HG03196 (cell line): ENCODE measurements at regions not wholly inside any gene's neighbourhood (a gene's known extent, or its start where the extent isn't known, plus 50 kb on each side); places are given as distances from the start of the nearest gene placed in this dataset.
"Not testable (repeated sequence)": the region's sequence is repeated elsewhere in the genome, so short reads cannot be mapped to it uniquely, and the experiment has no call there.

Experiments
- ATAC-seq: cut with Tn5 transposase; IDR thresholded peaks from one replicate; pipeline ENCODE4 v1.9.1; 2021; ENCODE audit not compliant: unreplicated experiment

- no peak for ATAC-seq
Observed at GRCh38 chr13:82292334-82292733, 1589.9 kb downstream of the SLITRK1 start.

DNA sequence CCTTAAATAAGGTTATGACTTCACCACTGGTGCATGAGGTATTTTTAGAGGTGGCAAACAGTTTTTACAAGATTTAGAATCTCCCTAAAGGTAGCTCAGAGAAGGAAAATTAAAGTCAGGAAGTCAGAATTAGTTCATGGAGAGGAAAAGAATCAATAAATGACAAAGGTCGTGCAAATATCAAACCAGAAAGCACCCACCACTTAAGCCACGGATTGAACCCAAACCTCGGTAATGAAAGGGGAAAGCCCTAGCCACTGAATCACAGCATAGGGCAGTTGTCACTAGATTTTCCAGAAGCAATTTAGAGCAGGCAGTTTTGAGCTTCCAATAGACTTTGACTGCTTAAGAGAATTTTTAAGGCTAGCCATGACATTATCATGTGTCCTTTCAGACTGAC is 1590.4 kb downstream of the SLITRK1 start:
- ATAC-seq = no peak

- no peak for ATAC-seq
Observed at GRCh38 chr13:82275644-82276043, 1606.6 kb downstream of the SLITRK1 start.

DNA sequence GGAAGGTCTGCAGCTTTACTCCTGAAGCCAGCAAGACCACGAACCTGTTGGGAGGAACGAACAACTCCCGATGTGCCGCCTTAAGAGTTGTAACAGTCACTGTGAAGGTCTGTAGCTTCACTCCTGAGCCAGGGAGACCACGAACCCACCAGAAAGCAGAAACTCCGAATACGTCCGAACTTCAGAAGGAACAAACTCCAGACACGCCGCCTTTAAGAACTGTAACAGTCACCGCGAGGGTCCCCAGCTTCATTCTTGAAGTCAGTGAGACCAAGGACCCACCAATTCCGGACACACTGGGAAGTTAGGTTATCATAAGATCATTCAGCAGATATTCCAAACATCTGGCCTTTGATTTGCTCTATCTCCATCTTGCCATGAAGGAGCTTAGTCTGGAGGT is 1623.0 kb downstream of the SLITRK1 start:
- ATAC-seq = no peak

DNA sequence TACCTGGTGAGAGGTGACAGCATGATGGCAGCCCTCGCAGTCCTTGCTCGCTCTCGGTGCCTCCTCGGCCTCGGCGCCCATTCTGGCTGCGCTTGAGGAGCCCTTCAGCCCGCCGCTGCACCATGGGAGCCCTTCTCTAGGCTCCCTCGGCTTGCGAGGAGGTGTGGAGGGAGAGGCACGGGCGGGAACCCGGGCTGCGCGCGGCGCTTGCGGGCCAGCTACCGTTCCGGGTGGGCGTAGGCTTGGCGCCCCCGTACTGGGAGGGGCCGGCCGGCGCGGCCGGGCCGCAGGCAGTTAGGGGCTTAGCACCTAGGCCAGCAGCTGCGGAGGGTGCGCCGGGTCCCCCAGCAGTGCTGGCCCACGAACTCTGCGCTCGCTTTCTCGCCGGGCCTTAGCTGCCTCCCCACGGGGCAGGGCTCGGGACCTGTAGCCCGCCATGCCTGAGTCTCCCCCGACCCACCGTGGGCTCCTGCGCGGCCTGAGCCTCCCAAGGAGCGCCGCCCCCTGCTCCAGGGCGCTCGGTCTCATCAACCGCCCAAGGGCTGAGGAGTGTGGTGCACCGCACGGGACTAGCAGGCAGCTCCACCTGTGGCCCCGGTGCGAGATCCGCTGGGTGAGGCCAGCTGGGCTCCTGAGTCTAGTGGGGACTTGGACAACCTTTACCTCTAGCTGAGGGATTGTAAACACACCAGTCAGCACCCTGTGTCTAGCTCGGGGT is 1624.3 kb downstream of the SLITRK1 start:
- ATAC-seq = no peak

GRCh38 chr13:82248762-82249161 is 1633.5 kb downstream of the SLITRK1 start:
- ATAC-seq = no peak

DNA sequence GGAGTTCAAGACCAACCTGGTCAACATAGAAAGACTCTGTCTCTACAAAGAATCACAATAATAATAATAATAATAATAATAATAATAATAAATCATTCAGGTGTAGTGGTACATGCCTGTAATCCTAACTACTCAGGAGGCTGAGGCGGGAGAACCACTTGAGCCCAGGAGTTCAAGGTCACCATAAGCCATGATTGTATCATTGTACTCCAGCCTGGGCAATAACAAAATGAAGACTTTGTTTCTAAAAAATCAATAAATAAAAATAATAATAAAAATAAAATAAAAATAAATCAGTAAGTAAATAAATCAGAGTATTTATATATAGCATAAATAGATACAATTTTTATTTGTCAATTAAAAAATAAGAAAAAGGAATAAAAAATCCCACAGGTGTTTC is 1636.4 kb downstream of the SLITRK1 start:
- ATAC-seq = no peak

GRCh38 chr13:82224806-82225205 is 1657.5 kb downstream of the SLITRK1 start:
- no peak for ATAC-seq

DNA sequence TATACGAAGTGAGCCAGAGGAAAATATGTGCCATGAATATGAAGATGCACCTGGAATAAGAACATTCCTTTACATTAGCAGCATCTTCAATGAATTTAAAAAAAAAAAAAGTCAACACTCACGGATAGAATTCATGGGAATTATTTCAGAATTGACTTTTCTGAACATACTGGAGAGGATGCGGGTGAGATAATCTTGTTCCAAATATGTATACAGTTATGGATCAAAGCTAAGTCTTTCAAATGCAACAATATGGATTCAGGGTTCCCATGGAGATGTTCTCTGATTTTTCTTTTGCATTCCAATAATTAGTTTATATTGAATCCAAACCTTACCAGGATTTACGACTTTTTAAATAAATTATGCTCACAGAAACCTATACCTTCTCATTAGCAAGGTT is 1660.7 kb downstream of the SLITRK1 start:
- no peak for ATAC-seq

DNA sequence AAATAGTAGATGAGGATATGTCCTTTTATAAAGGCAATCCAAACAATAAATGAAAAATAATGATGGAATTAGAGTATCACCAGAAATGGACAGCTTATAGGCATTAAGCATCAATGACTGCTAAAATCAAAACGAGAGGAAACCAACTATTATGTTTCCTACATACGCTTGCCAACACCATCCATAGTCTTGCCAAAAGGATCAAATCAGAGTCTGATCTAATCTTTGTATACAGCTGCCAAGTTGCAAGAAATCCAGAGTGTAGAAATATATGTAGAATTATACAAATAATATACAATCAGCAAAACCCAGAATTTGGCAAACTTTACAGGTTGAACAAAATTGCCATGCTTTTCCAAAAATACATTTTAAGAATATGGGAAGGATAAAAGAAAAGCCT is 1661.6 kb downstream of the SLITRK1 start:
- ATAC-seq = no peak

- ATAC-seq = no peak
Observed at GRCh38 chr13:82216165-82216564, 1666.1 kb downstream of the SLITRK1 start.

GRCh38 chr13:82214341-82214740 is 1667.9 kb downstream of the SLITRK1 start:
- ATAC-seq = no peak

- no peak for ATAC-seq
Observed at GRCh38 chr13:82206241-82206640, 1676.0 kb downstream of the SLITRK1 start.

- no peak for ATAC-seq
Observed at GRCh38 chr13:82202398-82202797, 1679.9 kb downstream of the SLITRK1 start.

DNA sequence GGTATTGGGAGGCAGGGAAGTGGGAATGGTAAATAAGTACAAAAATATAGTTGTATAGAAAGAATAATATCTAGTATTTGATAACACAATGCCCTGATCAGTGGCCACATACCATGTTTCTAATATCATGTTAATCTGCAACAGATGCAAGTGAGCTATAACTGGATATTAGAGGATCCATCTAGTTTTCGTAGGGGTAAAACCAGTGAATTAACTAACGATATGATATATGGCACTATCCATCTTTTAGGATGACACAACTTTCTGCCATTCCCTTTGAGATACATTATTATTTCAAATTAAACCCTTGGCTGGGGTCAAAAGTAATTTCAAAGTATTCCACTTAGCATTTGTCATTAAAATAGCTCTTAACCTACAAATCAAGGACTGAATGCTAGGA is 1686.2 kb downstream of the SLITRK1 start:
- ATAC-seq = no peak

DNA sequence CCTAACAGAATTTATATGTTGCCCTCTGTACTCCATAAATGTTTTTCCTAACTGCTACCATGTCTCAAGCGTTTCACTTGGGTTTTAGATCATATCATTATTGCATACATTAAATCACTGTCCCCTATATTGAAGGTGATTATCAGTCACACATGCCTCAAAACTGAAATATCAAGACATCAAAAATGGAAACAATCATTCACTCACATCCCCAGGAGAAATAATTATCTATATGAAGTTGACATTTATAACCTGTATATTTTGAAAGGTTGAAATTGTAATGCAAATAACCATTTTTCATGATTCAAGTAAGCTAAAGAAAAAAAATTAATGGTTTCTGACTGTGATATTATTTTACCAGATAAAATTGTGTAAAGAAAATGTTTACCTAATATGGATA is 1695.0 kb downstream of the SLITRK1 start:
- ATAC-seq = no peak

- no peak for ATAC-seq
Observed at GRCh38 chr13:82176751-82177150, 1705.5 kb downstream of the SLITRK1 start.

DNA sequence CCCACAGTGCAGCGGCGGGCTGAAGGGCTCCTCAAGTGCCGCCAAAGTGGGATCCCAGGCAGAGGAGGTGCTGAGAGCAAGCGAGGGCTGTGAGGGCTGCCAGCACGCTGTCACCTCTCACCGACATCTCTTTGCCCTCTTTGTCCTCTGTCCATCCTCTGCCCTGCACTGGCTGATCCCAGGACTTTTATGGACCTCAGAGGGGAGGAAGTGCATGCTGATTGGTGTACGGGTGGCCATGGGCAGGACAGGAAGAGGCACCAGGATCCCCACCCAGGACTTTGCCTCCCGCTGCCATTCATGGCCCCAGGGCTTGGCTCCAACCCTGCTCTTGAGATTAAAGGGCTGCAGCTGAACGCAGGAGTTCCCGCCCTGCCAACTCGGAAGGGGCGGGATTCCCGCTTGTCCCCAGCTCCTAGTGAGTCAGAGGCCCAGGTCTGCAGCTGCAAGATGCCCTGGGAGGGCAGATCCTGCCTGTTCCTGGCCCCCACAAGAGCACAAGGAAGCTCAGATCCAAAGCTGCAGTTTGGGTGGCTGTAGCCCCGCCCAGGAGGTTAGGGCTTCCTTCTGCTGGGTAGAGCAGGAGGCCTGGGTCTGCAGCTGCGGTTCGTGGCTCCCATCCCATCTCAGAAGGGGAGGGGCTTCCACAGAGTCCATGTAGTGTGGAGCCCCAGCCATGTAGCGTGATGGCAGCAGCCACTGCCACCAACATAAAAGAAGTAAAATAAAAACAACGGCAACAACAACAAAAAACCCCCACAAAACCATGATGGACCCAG is 1716.7 kb downstream of the SLITRK1 start:
- no peak for ATAC-seq

DNA sequence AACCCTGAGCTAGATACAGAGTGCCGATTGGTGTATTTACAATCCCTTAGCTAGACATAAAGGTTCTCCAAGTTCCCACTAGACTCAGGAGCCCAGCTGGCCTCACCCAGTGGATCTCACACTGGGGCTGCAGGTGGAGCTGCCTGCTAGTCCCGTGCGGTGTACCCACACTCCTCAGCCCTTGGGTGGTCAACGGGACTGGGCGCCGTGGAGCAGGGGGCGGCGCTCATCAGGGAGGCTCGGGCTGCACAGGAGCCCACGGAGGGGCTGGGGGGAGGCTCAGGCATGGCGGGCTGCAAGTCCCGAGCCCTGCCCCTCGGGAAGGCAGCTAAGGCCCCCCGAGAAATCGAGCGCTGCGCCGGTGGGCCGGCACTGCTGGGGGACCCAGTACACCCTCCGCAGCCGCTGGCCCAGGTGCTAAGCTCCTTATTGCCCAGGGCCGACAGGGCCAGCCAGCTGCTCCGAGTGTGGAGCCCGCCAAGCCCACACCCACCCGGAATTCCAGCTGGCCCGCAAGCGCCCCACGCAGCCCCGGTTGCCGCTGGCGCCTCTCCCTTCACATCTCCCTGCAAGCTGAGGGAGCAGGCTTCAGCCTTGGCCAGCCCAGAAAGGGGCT is 1717.4 kb downstream of the SLITRK1 start:
- not testable (repeated sequence) for ATAC-seq

DNA sequence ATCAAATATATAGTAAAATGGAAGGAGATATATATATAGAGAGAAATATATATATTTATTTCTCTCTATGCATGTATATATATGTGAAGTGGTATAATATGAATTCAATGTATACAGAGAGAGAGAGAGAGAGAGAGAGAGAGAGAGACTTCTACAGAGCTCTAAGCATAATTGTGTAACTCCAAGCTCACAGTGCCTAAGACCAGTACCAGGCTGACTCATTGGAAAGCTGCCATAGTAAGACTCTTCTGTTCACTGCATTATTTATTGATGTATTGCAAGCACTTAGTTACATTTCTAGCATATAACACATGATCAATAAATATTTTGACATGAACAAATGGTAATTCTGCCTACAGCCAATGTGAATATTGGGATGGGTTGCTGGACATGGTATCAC is 1734.7 kb downstream of the SLITRK1 start:
- no peak for ATAC-seq

DNA sequence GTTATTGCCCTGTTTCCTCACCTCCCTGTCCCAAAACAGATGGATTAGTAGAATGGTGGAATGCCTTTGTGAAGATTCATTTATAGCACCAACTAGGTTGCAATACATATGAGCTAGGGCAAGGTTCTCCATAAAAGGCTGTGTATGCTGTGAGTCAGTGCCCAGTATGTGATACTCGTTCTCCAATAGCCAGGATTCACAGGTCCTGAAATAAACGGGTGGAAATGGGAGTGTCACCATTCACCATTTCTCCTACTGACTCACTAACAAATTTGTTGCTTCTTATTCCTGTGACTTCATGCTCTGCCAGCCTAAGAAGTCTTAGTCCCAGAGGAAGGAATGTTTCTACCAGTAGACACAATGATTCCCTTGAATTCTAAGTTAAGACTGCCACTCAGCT is 1745.4 kb downstream of the SLITRK1 start:
- ATAC-seq = no peak

DNA sequence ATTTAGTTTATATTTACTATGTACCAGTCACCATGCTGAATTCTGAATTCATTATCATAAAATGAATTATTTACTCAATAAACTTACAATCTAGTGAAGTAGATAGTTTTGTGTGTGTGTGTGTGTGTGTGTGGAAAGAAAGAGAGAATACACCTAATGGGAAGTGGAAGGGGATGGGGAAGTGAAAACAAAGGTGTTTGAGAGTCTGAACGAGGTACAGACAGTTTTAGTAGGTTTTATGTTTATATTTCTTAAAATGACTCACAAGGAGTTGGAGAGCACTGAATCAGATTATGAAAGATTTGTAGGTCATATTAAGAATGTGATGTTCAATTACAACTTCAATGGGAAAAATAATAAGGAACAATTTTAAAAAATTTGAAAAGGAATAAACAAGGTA is 1753.0 kb downstream of the SLITRK1 start:
- ATAC-seq = no peak
